HEK293T (cell line): ENCODE measurements at regions not wholly inside any gene's neighbourhood (a gene's known extent, or its start where the extent isn't known, plus 50 kb on each side); places are given as distances from the start of the nearest gene placed in this dataset.

ENCODE experiments used
- CTCF ChIA-PET: fragments of 350-600 bp; formaldehyde crosslinking; extraction: SDS; loops from one replicate; lab custom pipeline; 2021; ENCODE audit warnings: antibody characterized with exemption, inconsistent platforms; lab: Yijun Ruan, JAX
- POLR2A ChIA-PET: fragments of 350-600 bp; formaldehyde crosslinking; extraction: SDS; loops from one replicate; lab custom pipeline; 2020; ENCODE audit warnings: antibody characterized with exemption, inconsistent platforms; lab: Yijun Ruan, JAX
- DNase-seq: peaks from one replicate; pipeline ENCODE4 v3.0.0; 2012; ENCODE audit warnings: mixed read lengths; ENCODE audit errors: extremely low spot score
- ARNT ChIP-seq: fragments of 450-650 bp; IDR thresholded peaks from 2 replicates; pipeline ENCODE4 v1.6.1; 2017; ENCODE audit warnings: mild to moderate bottlenecking
- BHLHE40 ChIP-seq: fragments of 450-650 bp; IDR thresholded peaks from 2 replicates; pipeline ENCODE4 v1.6.1; 2016; ENCODE audit warnings: mild to moderate bottlenecking, moderate library complexity, borderline replicate concordance
- CTBP1 ChIP-seq: fragments of 450-650 bp; IDR thresholded peaks from 2 replicates; pipeline ENCODE4 v1.6.1; 2016; ENCODE audit warnings: borderline replicate concordance
- ELF4 ChIP-seq: fragments of 450-650 bp; IDR thresholded peaks from 2 replicates; pipeline ENCODE4 v1.6.1; 2017; ENCODE audit warnings: antibody characterized with exemption
- FOXA1 ChIP-seq: fragments of 450-650 bp; IDR thresholded peaks from 2 replicates; pipeline ENCODE4 v1.6.1; 2016; ENCODE audit warnings: mild to moderate bottlenecking
- FOXK2 ChIP-seq: fragments of 450-650 bp; IDR thresholded peaks from 2 replicates; pipeline ENCODE4 v1.6.1; 2016; ENCODE audit warnings: mild to moderate bottlenecking
- FOXM1 ChIP-seq: fragments of 450-650 bp; IDR thresholded peaks from 2 replicates; pipeline ENCODE4 v1.6.1; 2017; ENCODE audit warnings: mild to moderate bottlenecking, borderline replicate concordance
- HDGF ChIP-seq: fragments of 450-650 bp; IDR thresholded peaks from 2 replicates; pipeline ENCODE4 v1.6.1; 2017; ENCODE audit warnings: antibody characterized with exemption, borderline replicate concordance
- L3MBTL2 ChIP-seq: fragments of 450-650 bp; conservative IDR thresholded peaks from 2 replicates; pipeline ENCODE4 v1.6.1; 2016; ENCODE audit warnings: mild to moderate bottlenecking
- LEF1 ChIP-seq: fragments of 450-650 bp; IDR thresholded peaks from 2 replicates; pipeline ENCODE4 v1.6.1; 2017; ENCODE audit warnings: mild to moderate bottlenecking, borderline replicate concordance
- NFRKB ChIP-seq: fragments of 450-650 bp; IDR thresholded peaks from 2 replicates; pipeline ENCODE4 v1.6.1; 2016; ENCODE audit warnings: mild to moderate bottlenecking, moderate library complexity
- PKNOX1 ChIP-seq: fragments of 450-650 bp; IDR thresholded peaks from 2 replicates; pipeline ENCODE4 v1.6.1; 2016
- SP1 ChIP-seq: fragments of 450-650 bp; IDR thresholded peaks from 2 replicates; pipeline ENCODE4 v1.6.1; 2017
- SUZ12 ChIP-seq: fragments of 450-650 bp; IDR thresholded peaks from 2 replicates; pipeline ENCODE4 v1.6.1; 2016; ENCODE audit warnings: mild to moderate bottlenecking
- TARDBP ChIP-seq: fragments of 450-650 bp; IDR thresholded peaks from 2 replicates; pipeline ENCODE4 v1.6.1; 2016
- ZNF384 ChIP-seq: fragments of 450-650 bp; IDR thresholded peaks from 2 replicates; pipeline ENCODE4 v1.6.1; 2016

GRCh38 chr11:104339380-104339831 is 175.5 kb upstream of the PDGFD start:
- POLR2A ChIA-PET, result no interaction called here
- no peak for DNase-seq
- no peak for TF ChIP-seq NFRKB
- TF ChIP-seq CTBP1, result no peak
- no peak for TF ChIP-seq BHLHE40
- TF ChIP-seq HDGF, result no peak
- no peak for TF ChIP-seq FOXM1
- no peak for TF ChIP-seq ELF4
- TF ChIP-seq ZNF384, result no peak
- TF ChIP-seq TARDBP, result no peak
- TF ChIP-seq L3MBTL2, result no peak
- CTCF ChIA-PET, result no interaction called here

DNA sequence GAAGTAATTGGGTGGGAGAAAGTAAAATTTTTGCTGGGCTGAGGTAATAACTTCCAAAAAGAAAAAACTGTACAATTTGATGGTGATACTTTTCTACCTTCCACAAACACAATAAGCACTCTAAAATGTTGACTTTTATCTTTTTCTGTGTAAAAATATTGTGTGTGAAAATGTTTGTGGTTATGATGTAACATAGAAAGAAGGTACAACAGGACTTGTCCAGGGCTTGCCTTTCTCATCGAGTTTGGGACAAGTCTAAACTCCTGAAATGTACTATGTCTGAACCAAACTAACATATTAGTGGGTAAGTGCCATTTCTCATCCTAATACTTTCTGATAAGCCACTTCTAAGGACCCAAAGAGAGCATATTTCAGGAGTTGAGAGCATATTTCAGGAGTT is 174.2 kb upstream of the PDGFD start:
- POLR2A ChIA-PET, result no interaction called here
- DNase-seq, result no peak
- CTCF ChIA-PET, result no interaction called here
- TF ChIP-seq LEF1 (no peak), BHLHE40 (no peak), HDGF (no peak), SUZ12 (no peak), ZNF384 (no peak)

DNA sequence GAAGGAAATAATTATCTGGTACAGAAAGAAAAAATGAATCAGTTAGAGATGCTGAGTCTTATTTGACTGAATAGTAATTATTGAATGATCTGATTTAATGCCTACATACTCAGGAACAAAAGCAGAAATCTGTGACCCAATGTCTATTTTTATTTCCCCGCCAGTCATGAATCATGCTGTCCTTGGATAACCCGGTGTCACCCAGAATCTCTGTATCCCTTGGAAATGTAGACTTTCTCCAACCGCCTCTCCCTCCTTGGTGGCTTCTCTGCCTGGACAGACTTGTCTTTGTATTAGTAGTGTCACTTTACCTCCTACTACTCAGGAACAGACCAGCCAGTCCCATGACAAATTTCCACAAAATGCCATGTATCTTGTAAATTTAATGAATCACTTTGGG is 173.3 kb upstream of the PDGFD start:
- POLR2A ChIA-PET, result no interaction called here
- TF ChIP-seq HDGF (no peak), PKNOX1 (no peak)
- CTCF ChIA-PET, result no interaction called here
- no peak for DNase-seq

DNA sequence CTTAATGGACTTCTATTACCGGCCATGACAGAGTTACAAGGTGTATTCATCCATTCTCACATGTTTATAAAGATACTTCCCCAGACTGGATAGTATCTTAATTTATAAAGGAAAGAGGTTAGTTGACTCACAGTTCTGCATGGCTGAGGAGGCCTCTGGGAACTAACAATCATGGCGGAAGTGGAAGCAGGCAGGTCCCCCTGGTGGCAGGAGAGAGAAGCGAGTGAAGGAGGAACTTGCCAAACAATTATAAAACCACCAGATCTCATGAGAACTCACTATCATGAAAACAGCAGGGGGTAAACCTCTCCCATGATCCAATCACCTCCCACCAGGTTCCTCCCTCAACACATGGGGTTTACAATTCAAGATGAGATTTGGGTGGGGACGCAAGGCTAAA is 170.0 kb upstream of the PDGFD start:
- TF ChIP-seq HDGF (no peak), FOXK2 (no peak), L3MBTL2 (no peak), SUZ12 (no peak), CTBP1 (no peak), ELF4 (no peak), FOXA1 (no peak), NFRKB (no peak), TARDBP (no peak), ARNT (no peak), SP1 (no peak), FOXM1 (no peak)
- ChIA-PET POLR2A (no interaction called here), CTCF (no interaction called here)
- no peak for DNase-seq

DNA sequence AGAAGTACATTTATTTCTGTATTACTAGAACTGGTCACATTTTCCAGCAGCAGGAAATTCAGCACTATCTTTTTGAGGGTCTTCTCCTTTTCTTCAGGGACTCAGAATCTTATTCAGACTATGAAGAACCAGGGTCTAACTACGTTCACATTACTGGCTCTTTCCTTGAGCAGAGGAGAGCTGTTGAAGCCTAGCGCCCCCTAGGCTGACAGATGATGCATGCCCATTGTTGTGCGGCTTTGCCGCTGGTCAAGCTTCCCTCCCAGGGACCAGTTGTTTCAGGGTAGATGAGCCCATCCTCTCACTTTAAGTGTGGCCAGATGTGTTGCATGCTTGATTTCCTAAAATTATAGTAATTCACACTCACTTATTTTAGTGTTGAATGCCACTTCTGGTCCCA is 168.2 kb upstream of the PDGFD start:
- CTCF ChIA-PET, result interaction anchor here (0.6 to 1.2 kb wide), 5 partner anchors 26 to 650 kb away, joined by 3 to 7 read pairs (median 3); no protein-coding TSS in a partner anchor
- peak; percentile 37 for DNase-seq

GRCh38 chr11:104329078-104329665 is 165.2 kb upstream of the PDGFD start:
- CTCF ChIA-PET, result no interaction called here
- no peak for TF ChIP-seq LEF1
- no peak for TF ChIP-seq BHLHE40
- TF ChIP-seq NFRKB, result no peak
- TF ChIP-seq SP1, result no peak
- TF ChIP-seq ARNT, result no peak
- no peak for TF ChIP-seq ELF4
- TF ChIP-seq ZNF384, result no peak
- TF ChIP-seq CTBP1, result no peak
- no peak for TF ChIP-seq TARDBP
- POLR2A ChIA-PET, result no interaction called here
- no peak for DNase-seq

More for the DNA sequence above, 168.2 kb upstream of the PDGFD start:
- POLR2A ChIA-PET, result no interaction called here
- TF ChIP-seq ELF4 (no peak), ZNF384 (no peak), FOXM1 (no peak), TARDBP (no peak), SUZ12 (no peak), L3MBTL2 (no peak), CTBP1 (no peak), PKNOX1 (no peak), BHLHE40 (no peak), ARNT (no peak), SP1 (no peak)

- DNase-seq, result no peak
- ChIA-PET CTCF (no interaction called here), POLR2A (no interaction called here)
- no peak for TF ChIP-seq ELF4
- no peak for TF ChIP-seq BHLHE40
- no peak for TF ChIP-seq FOXK2
- TF ChIP-seq LEF1, result no peak
- TF ChIP-seq PKNOX1, result no peak
- TF ChIP-seq TARDBP, result no peak
- no peak for TF ChIP-seq SP1
- TF ChIP-seq HDGF, result no peak
- TF ChIP-seq L3MBTL2, result no peak
- TF ChIP-seq FOXM1, result no peak
- no peak for TF ChIP-seq ARNT
- TF ChIP-seq ZNF384, result no peak
- TF ChIP-seq SUZ12, result no peak
- no peak for TF ChIP-seq FOXA1
- no peak for TF ChIP-seq NFRKB
- TF ChIP-seq CTBP1, result no peak
Measured at GRCh38 chr11:104328512-104328907, 164.6 kb upstream of the PDGFD start.
